GM19395 (cell line): ENCODE measurements at regions not wholly inside any gene's neighbourhood (a gene's known extent, or its start where the extent isn't known, plus 50 kb on each side); places are given as distances from the start of the nearest gene placed in this dataset.

Experiments used
- ATAC-seq: cut with Tn5 transposase; IDR thresholded peaks from one replicate; pipeline ENCODE4 v1.9.1; 2021; ENCODE audit warnings: mild to moderate bottlenecking, moderate library complexity; ENCODE audit not compliant: unreplicated experiment

DNA sequence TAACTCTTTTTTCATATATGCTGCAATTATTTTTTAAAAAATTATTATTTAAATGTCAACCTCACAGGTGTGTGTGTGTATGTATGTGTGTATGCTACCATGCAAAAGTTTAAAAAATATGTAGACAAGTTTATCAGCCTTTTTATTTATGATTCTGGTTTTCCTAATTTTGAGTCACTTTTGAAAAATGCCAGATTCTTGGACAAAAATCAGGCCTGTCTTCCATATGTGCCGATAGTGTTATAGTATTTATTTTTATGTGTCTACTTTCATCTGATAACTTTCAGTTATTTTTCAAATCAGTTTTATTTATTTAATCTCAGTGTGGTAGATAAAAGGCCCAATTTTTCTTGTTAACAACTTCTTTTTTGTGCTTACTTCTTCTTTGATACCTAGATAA is 176.2 kb downstream of the RDH14 start:
- ATAC-seq = no peak

DNA sequence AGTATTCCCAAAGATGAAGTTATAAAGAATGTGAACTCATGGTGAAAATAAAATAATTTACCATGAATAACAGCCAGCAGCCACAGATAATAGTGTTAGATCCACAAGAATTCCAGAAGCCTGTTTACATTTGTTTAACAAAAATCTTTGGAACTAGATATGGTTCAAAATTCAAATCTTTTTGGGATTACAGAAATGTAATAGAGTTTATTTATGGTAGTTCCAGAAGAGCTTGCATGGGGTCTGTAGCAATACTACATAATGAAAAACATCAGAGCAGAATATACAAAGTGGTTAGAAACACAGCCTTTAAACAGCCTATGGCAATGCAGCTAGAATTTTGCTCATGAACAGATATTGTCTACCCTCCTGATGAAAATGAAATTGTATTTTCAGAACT is 179.1 kb downstream of the RDH14 start:
- no peak for ATAC-seq

DNA sequence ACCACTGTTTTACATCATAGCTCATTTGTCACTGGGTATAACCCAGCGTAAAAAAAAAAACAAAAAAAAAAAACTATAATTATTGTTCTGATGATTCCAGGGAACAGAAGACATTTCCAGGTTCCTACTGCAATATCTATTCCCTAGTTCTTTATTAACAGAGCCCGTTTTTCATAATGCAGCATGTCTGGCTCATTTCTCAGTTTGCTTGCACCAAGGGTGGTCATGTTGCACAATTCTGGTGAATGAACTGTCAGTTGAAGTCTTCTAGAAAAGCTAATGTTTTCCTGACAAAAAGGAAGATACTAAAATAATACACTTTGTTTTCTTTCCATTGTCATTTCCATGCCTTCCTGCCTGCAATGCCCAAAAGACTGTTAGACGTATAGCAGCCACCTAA is 180.1 kb downstream of the RDH14 start:
- no peak for ATAC-seq

DNA sequence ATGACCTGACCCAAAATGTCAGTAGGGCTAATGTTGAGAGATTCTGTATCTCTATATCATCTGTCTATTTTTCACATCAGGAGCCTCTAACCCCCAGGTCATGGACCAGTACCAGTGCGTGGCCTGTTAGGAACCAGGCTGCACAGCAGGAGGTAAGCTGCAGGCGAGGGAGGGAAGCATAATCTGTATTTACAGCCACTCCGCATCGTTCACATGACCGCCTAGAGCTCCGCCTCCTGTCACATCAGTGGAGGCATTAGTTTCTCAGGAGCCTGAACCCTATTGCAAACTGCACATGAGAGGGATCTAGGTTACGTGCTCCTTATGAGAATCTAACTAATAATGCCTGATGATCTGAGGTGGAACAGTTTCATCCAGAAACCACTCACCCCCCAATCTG is 180.6 kb downstream of the RDH14 start:
- no peak for ATAC-seq

DNA sequence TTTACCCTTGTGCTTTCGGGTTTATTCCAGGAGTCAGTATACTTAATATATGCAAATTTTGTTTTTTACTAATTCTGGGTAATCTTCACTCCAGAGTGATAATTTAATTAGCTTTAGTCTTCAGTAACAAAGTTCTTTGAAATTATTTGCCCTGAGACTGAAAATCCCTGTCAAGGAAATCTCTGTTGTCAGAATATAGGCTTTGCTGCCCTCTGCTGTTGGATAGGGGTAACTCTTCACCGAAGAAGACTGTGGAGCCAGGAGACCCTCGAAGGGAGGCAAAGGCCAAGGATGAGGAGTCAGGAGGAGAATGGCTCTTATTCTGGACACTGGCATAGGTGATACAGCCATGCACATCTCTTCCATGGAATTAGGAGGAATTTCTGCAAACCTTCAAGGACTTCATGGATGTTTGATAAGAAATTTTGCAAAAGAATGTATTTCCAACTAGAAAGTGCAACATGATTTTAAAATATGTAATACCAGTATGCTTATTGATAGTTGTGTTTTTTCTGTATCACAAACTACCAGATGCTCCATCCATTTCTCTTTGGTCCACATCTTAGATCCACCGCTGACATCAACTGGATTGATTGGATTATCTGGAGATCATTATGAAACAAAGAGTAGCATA is 182.3 kb downstream of the RDH14 start:
- peak; percentile 93 for ATAC-seq

DNA sequence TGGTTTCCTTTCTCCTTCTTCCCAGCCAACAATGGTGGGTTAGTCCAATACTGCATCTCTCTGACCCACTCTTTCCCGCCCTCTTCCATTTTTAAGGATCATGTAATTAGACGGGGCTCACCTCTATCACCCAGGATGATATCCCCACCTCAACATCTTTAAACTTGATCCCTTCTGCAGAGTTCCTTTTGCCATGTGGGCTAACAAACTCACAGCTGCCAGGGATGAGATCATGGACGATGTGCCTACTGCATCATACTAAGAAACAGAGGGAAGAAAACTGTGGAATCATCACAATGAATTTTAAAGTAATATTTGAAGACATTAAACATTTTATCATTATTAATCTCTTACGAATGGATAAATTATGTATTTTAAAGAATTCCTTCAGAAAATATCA is 183.5 kb downstream of the RDH14 start:
- no peak for ATAC-seq

DNA sequence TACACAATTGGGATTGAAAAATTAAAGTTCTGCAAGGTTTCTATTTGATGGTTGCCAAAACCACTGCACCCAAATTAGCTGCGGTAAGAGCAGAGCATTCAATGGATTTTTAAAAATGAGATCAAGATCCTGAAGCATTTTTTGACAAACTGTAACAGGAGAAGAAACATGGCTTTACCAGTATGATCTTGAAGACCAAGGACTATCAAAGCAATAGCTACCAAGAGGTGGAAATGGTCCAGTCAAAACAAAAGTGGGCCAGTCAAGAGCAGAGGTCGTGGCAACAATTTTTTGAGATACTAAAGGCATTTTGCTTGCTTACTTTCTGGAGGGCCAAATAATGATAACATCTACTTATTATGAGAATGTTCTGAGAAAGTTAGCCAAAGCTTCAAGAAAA is 186.8 kb downstream of the RDH14 start:
- ATAC-seq = no peak

DNA sequence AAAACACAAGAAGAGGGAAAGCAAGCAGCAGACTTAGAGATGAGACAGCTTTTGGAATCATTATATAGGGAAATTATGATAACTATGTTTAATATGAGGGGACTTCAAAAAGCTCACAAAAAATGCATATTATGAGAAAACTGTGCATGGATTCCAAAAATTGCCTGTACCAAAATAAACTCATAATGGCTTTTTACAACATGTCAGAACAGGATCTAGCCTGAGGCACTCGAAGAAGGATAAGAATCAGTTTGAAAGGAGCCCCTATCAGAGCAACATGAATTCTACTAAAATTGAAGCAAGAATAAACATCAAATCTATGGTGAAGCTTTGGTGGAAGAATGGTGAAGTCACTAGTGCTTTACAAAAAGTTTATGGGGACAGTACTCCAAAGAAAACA is 187.4 kb downstream of the RDH14 start:
- no peak for ATAC-seq

DNA sequence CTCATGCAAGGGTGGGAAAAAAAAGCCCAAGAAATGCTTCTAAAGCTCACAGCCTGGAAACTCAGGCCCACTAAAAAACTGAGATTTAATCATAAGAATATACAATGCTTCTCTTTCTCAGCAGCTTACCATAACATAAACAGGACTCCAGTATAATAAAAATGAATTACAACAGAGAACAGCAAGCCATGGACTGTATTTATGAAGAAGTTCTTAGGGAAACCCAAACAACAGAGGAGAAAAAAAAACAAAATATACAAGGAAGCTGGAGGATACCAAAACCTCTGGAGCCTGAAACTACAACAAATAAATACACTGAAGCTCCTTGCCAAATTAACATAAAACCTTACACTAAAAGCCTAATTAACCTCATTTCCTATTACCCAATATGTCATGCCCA is 187.8 kb downstream of the RDH14 start:
- ATAC-seq = no peak

DNA sequence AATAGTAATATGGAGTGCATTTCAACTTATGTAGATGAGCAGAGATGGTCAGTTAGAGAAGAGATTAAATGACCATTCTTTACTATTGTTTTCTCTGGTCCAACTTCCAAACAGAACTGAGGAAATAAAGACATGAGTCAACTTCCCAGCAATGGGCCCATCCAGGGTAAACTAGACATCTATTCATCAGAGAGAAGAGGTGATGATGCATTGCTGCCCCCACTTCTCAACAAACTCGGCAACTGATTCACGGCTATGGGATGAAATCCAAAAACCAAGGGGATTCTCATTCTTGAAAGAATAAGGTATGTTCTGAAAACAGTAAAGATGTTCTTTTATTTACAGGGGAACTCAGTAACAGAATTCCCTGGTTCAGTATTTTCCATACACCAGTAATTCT is 190.7 kb downstream of the RDH14 start:
- no peak for ATAC-seq

DNA sequence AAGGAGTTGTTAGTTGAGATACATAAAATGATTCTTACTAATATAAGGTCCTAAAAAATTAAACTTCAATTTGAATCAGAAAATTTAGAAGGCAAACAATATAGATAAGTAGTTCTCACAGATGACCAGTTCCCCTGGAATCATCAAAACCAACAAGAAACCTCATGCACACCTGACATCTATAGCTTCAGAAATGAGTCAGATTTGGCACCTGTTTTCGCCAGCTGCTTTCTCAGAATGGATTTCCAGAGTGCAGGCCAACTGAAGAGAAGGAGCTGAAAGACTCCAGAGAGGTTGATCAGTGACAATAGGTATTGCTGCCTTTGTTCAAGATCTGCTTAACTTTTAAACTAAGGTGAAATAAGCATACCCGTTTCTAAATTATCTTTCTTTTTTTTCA is 192.4 kb downstream of the RDH14 start:
- ATAC-seq = no peak

DNA sequence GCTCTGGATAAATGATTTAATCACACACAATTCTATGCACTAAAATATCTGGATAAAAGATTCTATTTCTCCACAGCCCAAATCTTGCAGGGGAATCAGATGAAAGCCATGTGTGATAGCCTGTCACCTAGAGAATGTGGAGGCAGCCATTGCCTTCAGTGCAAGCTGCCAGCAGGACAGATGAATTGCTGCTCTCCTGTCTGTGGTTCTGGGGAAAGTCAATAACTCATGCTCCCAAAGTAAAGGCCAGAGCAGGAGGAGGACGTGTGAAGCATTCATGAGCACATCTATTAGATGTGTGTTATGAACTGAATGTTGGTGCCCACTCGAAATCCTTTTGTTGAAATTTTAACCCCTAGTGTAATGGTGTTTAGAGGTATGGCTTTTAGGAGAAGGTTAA is 195.1 kb downstream of the RDH14 start:
- ATAC-seq = no peak

DNA sequence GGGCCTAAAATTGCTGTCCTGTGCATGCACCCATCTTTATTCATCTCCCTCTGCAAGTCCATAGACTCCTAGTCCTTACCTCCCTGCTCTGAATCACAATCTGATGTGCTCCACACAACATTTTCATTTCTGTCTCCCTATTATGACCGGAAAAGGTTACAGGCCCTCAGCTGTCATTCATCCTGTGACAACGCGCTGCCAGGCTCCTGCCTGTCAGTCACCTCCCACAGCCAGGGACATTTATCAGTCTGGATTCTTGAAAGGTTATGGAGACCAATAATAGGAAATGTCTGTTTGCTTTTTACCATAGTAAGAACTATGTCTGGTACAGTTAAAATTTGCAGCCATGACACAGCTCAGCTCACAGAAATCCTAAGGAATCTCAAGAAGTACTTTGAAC is 197.1 kb downstream of the RDH14 start:
- ATAC-seq = no peak

DNA sequence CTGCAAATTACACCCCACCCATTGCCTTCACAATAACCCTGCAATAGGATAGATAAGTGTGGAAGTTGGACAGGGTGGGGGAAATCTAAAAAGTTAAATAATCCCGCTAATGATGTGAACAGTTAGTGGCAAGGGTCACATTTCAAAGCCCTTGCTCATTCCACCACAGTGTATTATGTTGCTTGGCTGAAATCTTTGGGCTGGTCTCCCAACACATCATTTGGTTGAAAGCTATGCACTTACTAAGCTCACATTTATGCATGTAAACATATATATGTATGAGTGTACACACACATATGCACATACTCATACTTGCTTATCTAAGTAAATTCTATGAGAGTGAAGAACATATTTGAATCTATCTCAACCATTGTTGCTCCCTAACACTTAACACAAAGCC is 197.8 kb downstream of the RDH14 start:
- ATAC-seq = no peak

DNA sequence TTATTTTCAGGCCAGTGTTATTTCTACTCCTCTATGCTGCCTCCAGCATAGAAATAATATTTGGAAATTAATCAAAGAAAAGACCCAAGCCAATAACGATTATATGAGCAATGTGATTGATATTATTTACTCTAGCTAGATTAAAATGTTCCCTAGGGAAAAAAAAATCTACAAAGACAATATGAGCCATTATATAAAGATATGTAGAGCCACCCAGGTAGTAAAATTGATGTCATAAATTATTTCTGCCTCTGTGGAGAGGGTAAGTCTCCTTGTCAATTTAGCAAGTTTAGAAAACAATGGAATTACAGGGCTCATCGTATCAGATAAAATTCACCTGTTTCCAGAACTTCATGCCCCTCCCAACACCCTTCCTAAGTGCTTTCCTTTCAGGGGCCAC is 202.9 kb downstream of the RDH14 start:
- ATAC-seq = no peak

DNA sequence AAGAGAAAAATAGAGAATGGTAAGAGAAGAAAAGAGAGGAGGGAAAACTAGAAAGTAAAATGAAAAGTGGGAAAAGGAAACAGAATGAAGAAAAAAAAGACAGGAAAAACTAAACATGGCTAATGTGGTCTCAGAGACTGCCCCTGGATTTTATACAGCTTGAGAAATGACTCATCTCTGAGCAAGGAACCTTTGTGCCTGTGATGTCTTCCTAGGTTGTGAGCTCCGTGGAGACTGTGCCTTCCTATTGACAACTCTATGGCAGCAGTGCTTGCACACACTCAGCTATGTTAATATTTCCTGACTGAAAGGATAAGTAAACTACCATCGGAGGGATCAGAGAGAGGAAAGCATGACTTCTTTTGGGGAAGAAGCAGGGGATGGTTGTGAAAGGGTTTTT is 203.8 kb downstream of the RDH14 start:
- no peak for ATAC-seq

DNA sequence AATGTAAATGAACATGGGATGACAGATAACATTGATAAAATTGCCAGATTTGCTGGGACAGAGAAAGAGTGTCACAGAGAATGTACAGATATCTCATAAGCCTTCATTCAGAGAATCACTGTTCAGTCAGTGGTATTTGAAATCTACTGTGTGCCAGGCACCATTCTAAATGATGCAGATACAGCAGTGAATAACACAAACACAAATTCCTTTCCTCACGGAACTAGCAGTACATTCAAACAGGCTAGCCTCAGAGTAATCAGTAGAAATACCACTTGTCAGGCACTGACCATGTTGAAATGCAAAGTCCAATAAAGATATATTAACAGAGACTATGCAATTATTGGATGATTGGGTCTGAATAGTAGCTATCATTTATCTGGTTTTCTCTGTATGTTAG is 211.0 kb downstream of the RDH14 start:
- no peak for ATAC-seq

DNA sequence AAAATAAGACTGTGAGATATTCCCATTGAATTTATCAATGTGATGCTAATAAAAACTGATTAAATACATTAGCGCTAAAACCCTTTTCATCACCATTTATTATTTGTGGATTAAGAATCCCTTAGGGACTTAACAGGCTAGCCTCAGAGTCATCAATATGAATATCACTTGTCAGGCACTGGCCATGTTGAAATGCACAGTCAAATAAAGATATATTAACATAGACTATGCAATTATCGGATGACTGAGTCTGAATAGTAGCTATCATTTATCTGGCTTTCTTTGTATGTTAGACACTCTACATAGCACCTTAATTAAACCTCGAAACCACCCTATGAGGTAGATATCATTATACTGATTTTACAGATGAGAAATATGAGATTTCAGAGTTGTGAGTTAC is 213.6 kb downstream of the RDH14 start:
- no peak for ATAC-seq

DNA sequence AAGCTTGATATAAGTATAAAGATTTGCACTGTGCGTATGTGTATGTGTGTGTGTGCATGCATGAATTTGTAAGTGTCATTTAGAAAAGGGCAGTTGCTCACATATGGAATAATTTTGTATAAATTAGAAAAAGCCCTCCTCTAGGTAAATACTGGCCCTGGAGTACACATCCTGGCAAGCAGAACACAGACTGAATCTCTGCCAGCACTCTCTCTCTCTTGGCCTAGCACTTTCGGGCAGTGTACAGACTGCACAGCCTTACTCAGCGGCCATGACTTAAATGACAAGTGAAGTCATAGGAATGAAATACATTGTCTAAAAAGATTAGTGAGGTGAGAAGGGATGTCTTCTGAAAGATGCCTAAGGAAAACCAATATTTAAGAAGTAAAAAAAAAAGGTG is 214.1 kb downstream of the RDH14 start:
- ATAC-seq = no peak

DNA sequence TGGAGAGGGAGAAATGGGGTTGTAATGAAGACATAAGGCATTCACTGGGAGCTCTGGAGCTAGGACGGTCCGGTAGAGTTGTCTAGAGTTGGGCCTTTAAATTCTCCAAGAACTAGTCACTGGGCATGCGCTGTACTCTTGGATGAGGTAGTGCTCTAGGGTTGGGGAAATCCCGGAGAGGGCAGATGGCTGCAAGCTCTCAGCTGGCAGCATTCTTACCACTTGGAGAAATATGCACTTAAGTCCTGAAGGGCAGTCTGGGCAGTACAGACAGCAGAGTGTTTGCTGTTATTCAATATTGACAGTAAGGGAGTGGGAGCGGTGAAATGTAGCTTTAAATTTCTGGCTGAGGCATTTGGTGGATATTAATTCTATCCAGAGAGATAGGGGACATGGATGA is 214.6 kb downstream of the RDH14 start:
- no peak for ATAC-seq

DNA sequence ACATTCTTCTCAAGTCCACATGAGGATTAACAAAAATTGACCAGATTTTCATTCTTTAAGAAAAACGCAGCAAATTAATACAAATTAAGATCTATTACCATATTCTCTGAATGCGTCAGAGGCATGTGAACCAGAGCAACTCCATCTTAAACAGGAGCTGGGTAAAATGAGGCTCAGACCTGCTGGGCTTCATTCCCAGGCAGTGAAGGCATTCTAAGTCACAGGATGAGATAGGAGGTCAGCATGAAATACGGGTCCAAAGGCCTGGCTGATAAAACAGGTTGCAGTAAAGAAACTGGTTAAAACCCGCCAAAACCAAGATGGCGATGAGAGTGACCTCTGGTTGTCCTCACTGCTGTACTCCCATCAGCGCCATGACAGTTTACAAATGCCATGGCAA is 217.6 kb downstream of the RDH14 start:
- no peak for ATAC-seq

DNA sequence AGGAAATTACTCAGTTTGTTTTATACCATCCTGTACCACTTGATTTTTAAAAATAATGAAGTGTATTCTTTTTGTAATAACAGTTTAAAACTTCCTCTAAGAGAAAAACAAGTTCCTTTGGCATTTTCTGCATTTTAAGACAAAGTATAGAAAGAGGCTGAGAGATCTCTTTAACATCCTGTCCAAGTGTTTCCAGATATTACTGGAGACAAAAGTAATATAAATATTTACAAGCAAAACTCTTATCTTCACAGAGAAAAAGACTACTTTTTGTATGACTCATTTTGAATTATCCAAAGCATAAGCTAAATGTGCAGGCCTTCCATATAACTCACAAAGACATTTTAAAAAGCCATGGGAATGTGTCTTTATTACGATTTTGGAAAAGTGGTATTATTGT is 221.1 kb downstream of the RDH14 start:
- no peak for ATAC-seq

DNA sequence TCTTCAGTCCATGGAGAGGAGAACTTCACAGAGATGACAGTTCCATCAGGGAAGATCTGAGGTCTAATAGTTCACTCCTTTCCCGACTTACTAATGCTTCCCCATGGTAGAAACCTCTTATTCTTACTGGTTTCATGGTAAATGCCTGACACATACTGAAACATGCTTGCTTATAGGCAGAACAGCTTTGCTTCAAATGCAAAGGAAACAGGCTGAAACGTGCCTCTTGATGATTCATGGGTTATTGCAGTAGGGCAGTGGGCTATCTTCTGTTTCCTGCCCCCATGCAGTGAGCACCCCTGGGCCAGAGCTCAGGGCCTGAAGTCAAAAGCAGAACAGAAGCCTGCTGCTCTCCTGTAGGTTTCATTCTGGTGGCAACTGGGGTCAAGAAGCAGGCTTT is 223.5 kb downstream of the RDH14 start:
- ATAC-seq = no peak

DNA sequence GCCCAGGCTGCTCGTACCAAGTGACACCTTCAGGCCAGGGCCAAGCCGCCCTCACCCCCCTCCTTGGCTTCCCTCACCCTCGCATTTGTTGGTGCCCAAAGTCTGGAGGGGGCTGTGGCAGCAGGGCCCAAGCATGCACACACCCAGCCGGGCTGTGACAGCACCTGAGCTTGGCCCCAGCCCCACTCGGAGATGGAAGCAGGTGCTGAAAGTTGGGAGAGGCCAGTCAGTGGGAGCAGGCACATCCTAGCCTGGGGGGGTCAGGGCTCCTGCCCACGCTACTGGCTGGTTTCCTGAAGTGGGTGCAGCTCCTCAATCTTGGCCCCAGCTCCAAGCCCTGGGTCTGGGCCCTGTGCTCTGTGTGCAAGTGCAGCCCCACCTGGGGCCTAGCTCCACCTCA is 228.0 kb downstream of the RDH14 start:
- no peak for ATAC-seq
